DND-41 (cell line): ENCODE measurements at regions not wholly inside any gene's neighbourhood (a gene's known extent, or its start where the extent isn't known, plus 50 kb on each side); places are given as distances from the start of the nearest gene placed in this dataset.
A peak's percentile ranks its signal among the peaks of the same experiment; 100 is the strongest.

ENCODE experiments used
- ATAC-seq: fragments of 200-7000 bp; cut with Tn5 transposase; 3 replicates; pipeline ENCODE4 v1.9.1; 2021; ENCODE audit warnings: low read depth; ENCODE audit not compliant: insufficient read depth
- DNase-seq: peaks from one replicate; pipeline ENCODE4 v3.0.0-alpha.2; 2020
- H2AFZ ChIP-seq: 2 replicates; pipeline ENCODE4 v1.6.0; 2012; ENCODE audit warnings: low read depth, low read length
- H3K27ac ChIP-seq: 2 replicates; pipeline ENCODE4 v1.5.1; 2012; ENCODE audit warnings: low read length, inconsistent platforms
- H3K27me3 ChIP-seq: fragments of 200-600 bp; sonication (generic); 2 replicates; pipeline ENCODE4 v1.6.0; 2012; ENCODE audit warnings: low read length, mild to moderate bottlenecking, inconsistent platforms; ENCODE audit not compliant: insufficient read depth, poor library complexity
- H3K36me3 ChIP-seq: 2 replicates; pipeline ENCODE4 v1.5.1; 2012; ENCODE audit warnings: low read length, inconsistent platforms; ENCODE audit not compliant: insufficient read depth
- H3K4me1 ChIP-seq: 2 replicates; pipeline ENCODE4 v1.5.1; 2012; ENCODE audit warnings: mild to moderate bottlenecking, low read length; ENCODE audit not compliant: insufficient read depth
- H3K4me2 ChIP-seq: 2 replicates; pipeline ENCODE4 v1.6.0; 2012; ENCODE audit warnings: mild to moderate bottlenecking, moderate library complexity, low read length, inconsistent platforms; ENCODE audit not compliant: insufficient read depth
- H3K4me3 ChIP-seq, 2 experiments: fragments of 200-600 bp in 1 of 2; shearing (Covaris generic) in 1 of 2; 2 replicates each; pipeline ENCODE4 v1.5.1; 2012 to 2016; ENCODE audit warnings: inconsistent platforms in 2 of 2, low read length in 2 of 2, mild to moderate bottlenecking in 2 of 2, low read depth in 1 of 2, moderate library complexity in 1 of 2
- H3K79me2 ChIP-seq: 2 replicates; pipeline ENCODE4 v1.6.0; 2012; ENCODE audit warnings: low read length, inconsistent platforms; ENCODE audit not compliant: insufficient read depth
- H3K9ac ChIP-seq: 2 replicates; pipeline ENCODE4 v1.6.0; 2012; ENCODE audit warnings: low read depth, mild to moderate bottlenecking, inconsistent platforms, low read length, moderate library complexity
- H3K9me3 ChIP-seq: 2 replicates; pipeline ENCODE4 v1.5.1; 2012; ENCODE audit warnings: low read length, moderate library complexity, mild to moderate bottlenecking, inconsistent platforms; ENCODE audit not compliant: insufficient read depth, severe bottlenecking
- H4K20me1 ChIP-seq: 2 replicates; pipeline ENCODE4 v1.6.0; 2012; ENCODE audit warnings: low read length; ENCODE audit not compliant: insufficient read depth
- EZH2 ChIP-seq: IDR thresholded peaks from 3 replicates; pipeline ENCODE4 v1.6.1; 2012; ENCODE audit warnings: borderline replicate concordance, low read depth, mild to moderate bottlenecking, moderate library complexity, low read length, inconsistent platforms; ENCODE audit not compliant: severe bottlenecking
- TF ChIP-seq, protein P1 (sequence below): IDR thresholded peaks from 2 replicates; pipeline ENCODE4 v1.5.1; 2012; ENCODE audit warnings: borderline replicate concordance, low read length, moderate library complexity, mild to moderate bottlenecking; ENCODE audit not compliant: poor library complexity, severe bottlenecking; ENCODE audit errors: extremely low read depth

GRCh38 chr7:125383324-125383723 lies 453.7 kb upstream of the POT1 start:
- Histone ChIP-seq H3K4me1 (no peaks in the 10 kb centered on the region), H2AFZ (no peak overlapping the region), H3K4me3 (no peak overlapping the region), H3K4me2 (no peak overlapping the region), H3K9me3 (no peaks in the 10 kb centered on the region), H3K27ac (no peak overlapping the region), H3K27me3 (no peaks in the 10 kb centered on the region), H3K36me3 (no peaks in the 10 kb centered on the region), H3K9ac (no peak overlapping the region), H4K20me1 (no peaks in the 10 kb centered on the region), H3K79me2 (no peaks in the 10 kb centered on the region)
- no peak for DNase-seq
- TF ChIP-seq EZH2 = no peak
- TF ChIP-seq, protein P1, sequence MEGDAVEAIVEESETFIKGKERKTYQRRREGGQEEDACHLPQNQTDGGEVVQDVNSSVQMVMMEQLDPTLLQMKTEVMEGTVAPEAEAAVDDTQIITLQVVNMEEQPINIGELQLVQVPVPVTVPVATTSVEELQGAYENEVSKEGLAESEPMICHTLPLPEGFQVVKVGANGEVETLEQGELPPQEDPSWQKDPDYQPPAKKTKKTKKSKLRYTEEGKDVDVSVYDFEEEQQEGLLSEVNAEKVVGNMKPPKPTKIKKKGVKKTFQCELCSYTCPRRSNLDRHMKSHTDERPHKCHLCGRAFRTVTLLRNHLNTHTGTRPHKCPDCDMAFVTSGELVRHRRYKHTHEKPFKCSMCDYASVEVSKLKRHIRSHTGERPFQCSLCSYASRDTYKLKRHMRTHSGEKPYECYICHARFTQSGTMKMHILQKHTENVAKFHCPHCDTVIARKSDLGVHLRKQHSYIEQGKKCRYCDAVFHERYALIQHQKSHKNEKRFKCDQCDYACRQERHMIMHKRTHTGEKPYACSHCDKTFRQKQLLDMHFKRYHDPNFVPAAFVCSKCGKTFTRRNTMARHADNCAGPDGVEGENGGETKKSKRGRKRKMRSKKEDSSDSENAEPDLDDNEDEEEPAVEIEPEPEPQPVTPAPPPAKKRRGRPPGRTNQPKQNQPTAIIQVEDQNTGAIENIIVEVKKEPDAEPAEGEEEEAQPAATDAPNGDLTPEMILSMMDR = peak; percentile 6
- no peak for ATAC-seq

DNA sequence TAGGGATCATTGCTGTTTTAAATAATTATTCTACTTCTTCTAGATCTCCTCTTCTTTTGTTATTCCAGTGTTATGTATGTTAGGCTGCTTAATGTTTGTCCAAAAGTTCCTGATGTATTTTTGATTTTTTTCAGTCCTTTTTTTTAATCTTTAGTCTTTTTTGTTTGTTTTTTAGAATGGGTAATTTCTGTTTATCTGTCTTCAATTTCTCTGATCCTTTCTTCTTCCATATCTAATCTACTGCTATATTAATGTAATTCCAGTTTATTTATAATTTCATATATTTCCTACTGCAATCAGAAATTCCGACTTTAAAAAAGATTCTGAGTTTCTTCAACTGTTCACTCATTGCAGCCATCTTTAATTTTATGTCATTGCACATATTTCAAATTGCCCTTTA lies 452.8 kb upstream of the POT1 start:
- Histone ChIP-seq H3K4me3 (no peak overlapping the region), H3K27ac (no peak overlapping the region), H2AFZ (no peak overlapping the region), H3K27me3 (no peaks in the 10 kb centered on the region), H3K4me1 (no peaks in the 10 kb centered on the region), H3K36me3 (no peaks in the 10 kb centered on the region), H3K4me2 (no peak overlapping the region), H3K9ac (no peak overlapping the region), H4K20me1 (no peaks in the 10 kb centered on the region), H3K79me2 (no peaks in the 10 kb centered on the region), H3K9me3 (no peaks in the 10 kb centered on the region)
- no peak for TF ChIP-seq EZH2
- TF ChIP-seq, protein P1 = no peak
- no peak for ATAC-seq
- DNase-seq = no peak

GRCh38 chr7:125375942-125376341 lies 446.3 kb upstream of the POT1 start:
- no peak for ATAC-seq
- no peak for DNase-seq
- no peak overlapping the region for H3K27ac ChIP-seq
- H2AFZ ChIP-seq = no peak overlapping the region
- H3K9me3 ChIP-seq = no peaks in the 10 kb centered on the region
- H3K4me3 ChIP-seq = no peak overlapping the region
- no peaks in the 10 kb centered on the region for H3K36me3 ChIP-seq
- H3K79me2 ChIP-seq = no peaks in the 10 kb centered on the region
- H3K27me3 ChIP-seq = no peaks in the 10 kb centered on the region
- H4K20me1 ChIP-seq = no peaks in the 10 kb centered on the region
- no peaks in the 10 kb centered on the region for H3K4me1 ChIP-seq
- TF ChIP-seq EZH2 = no peak
- TF ChIP-seq, protein P1 = no peak
- H3K9ac ChIP-seq = no peak overlapping the region
- H3K4me2 ChIP-seq = no peak overlapping the region

- Histone ChIP-seq H3K9me3 (no peaks in the 10 kb centered on the region), H3K36me3 (no peaks in the 10 kb centered on the region), H3K27ac (no peak overlapping the region), H2AFZ (no peak overlapping the region), H3K4me3 (no peak overlapping the region), H3K4me2 (no peak overlapping the region), H3K4me1 (no peaks in the 10 kb centered on the region), H4K20me1 (no peaks in the 10 kb centered on the region), H3K9ac (no peak overlapping the region), H3K79me2 (no peaks in the 10 kb centered on the region), H3K27me3 (no peaks in the 10 kb centered on the region)
- DNase-seq (no peak), ATAC-seq (no peak)
- no peak for TF ChIP-seq EZH2
- TF ChIP-seq, protein P1 = no peak
Observed at GRCh38 chr7:125370502-125370901, 440.9 kb upstream of the POT1 start.
